Retinal pigment epithelial cell (primary cell): ENCODE measurements at regions not wholly inside any gene's neighbourhood (a gene's known extent, or its start where the extent isn't known, plus 50 kb on each side); places are given as distances from the start of the nearest gene placed in this dataset.

Source experiments
- DNase-seq: peaks from one replicate; pipeline ENCODE4 v3.0.0-alpha.2; 2010; ENCODE audit warnings: low read depth
- H3K4me3 ChIP-seq: 2 replicates; pipeline ENCODE4 v1.5.1; 2011; ENCODE audit warnings: mild to moderate bottlenecking, low read length, control low read depth, moderate library complexity
- TF ChIP-seq, protein P1 (sequence below): conservative IDR thresholded peaks from 2 replicates; pipeline ENCODE4 v1.5.1; 2011; ENCODE audit warnings: low read depth, low read length, control low read depth, inconsistent platforms

DNA sequence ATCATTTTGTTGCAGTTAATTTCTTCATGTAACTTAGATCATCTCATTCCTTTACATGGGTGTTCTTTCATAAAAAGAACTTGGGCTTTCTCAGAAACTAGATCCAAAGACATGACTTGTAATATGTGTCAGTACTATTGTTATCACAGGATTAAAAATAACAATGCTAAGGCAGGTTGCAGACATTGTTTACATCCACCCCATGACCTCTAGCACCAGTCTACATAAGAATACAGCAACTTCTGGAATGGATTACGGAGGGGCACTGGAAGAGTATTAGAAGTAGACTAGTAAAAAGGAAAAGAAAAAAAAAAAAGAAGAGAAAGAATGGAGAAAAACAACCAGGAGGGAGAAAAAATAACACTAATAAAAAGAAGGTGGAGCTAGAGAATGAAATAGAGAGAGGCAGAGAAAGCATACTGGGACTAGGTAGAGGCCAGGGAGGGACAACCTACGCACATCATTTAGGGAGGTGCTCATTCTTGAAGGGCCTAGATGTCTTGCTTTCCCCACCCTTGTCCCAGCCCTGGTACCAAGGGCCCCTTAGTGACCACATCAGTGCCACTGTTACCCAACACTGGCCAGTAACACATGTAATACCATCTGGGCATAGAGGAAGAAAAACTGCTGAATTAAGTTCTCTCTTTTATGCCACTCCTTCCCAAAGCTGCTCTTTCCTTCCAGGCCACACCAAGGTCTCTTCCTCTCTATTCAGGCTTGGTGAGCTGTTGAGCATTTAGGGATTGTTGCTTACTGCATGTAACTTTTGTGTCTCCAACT is 70.6 kb upstream of the KLF7 start:
- TF ChIP-seq, protein P1, sequence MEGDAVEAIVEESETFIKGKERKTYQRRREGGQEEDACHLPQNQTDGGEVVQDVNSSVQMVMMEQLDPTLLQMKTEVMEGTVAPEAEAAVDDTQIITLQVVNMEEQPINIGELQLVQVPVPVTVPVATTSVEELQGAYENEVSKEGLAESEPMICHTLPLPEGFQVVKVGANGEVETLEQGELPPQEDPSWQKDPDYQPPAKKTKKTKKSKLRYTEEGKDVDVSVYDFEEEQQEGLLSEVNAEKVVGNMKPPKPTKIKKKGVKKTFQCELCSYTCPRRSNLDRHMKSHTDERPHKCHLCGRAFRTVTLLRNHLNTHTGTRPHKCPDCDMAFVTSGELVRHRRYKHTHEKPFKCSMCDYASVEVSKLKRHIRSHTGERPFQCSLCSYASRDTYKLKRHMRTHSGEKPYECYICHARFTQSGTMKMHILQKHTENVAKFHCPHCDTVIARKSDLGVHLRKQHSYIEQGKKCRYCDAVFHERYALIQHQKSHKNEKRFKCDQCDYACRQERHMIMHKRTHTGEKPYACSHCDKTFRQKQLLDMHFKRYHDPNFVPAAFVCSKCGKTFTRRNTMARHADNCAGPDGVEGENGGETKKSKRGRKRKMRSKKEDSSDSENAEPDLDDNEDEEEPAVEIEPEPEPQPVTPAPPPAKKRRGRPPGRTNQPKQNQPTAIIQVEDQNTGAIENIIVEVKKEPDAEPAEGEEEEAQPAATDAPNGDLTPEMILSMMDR: no peak
- no peak overlapping the region for H3K4me3 ChIP-seq
- no peak for DNase-seq

DNA sequence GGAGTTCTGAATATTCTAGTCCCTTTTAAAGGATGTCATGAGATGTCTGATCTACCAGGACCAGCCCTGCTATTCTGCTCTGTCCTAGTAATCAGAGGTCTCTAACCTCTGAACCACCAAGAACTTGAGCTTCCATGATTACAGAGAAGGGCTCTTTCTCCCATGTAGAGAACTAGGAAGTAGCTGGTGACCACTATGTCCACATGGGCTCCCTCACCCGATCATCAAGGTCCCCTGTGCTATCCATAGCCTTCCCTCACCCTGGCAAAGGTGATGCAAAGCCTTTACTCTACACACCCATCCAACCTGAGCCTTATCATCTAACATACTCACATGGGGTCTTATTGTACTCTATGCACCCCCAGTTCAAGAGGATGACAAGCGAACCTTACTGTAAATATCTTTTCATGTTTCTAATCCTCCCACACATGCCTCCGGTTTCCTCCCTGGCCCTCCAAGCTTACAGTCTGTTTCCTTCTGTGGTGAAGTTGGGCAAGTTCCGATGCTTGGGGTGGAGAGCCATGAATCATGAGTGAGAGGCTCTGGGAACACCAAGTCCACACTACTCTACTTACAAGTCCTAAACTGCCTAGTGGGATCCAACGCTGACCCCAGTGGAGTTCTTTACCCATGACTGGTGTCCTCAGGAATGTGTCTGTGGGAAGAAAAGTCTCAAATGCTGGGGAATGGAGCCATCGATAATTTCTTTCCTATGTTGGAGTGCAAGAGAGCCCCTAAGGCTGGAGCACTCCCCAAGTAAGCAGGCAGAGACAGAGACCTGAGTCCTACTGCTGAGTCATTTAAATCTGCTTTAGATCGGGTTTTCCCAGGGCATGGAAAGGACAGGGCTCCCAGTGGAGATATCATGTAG is 73.3 kb upstream of the KLF7 start:
- no peak overlapping the region for H3K4me3 ChIP-seq
- TF ChIP-seq, protein P1: no peak
- peak; percentile 82 for DNase-seq

DNA sequence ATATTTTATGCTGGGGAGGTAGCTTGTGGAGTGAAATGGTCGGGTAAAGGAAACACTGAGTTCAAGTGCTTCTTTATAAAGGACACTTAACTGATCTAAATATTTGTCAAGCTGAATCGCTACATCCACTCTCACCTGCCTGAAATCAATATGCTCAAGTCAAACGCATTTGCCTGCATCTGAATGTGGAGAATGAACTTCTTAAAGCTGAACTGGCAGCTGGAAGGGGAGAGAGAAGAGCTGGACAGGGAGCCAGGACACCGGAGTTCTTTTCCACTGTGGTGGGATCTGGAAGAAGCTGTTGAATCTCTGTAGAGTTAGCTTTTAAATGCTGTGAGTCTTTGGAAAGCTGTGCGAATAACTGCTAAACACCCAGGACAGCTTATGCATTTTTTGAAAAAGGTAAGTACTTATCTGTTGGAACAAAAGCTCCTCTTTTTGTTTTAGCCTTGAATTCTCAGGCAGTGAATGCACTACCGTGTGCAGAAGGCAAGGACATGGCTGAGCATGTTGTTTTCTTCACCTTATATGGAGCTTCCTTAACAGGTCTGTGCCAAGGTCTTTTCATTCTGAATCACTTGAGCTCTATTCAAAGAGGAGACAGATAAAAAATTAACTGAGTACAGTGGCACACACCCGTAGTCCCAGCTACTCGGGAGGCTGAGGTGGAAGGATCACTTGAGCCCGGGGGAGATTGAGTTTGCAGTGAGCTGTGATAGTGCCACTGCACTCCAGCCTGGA is 74.2 kb upstream of the KLF7 start:
- DNase-seq: no peak
- TF ChIP-seq, protein P1: no peak

DNA sequence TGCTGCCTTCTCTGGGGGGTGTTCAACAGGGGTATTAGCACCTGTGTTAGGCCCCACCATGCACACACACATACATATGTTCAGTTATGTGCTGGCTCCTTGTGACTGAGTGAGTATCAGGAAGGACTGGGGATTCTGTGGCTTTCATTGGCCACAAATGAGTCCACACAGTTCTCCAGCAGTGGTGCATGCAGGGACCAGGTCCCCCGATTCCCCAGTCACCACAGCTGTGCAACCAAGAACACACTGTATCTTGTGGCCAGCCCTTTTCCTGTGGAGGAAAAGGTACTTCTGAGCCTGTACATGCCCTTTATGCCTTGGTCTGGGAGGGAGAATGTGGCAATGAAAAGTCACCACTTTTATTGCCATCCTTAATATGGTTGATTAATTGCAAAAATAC is 74.9 kb upstream of the KLF7 start:
- TF ChIP-seq, protein P1: no peak
- DNase-seq: no peak
- H3K4me3 ChIP-seq: no peak overlapping the region

More for the DNA sequence above, 74.2 kb upstream of the KLF7 start:
- no peak overlapping the region for H3K4me3 ChIP-seq

DNA sequence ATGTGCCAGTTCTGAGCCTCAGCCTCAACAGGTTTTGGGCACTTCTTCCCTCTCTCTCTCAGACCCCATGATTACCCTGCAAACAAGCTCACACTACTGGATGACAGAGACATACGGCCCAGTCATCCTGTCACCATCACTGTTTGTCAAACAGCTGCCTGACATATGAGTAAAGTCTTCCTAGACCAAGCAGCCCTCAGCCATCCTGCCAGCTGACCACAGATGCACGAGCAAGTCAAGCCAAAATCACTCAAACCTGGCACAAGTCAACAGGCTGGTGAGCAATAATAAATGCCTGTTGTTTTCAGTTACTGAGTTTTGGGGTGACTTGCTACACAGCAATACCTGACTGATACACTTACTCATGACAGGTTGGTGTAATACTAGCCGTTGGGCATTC is 75.5 kb upstream of the KLF7 start:
- TF ChIP-seq, protein P1: no peak
- H3K4me3 ChIP-seq: no peak overlapping the region
- DNase-seq: no peak

DNA sequence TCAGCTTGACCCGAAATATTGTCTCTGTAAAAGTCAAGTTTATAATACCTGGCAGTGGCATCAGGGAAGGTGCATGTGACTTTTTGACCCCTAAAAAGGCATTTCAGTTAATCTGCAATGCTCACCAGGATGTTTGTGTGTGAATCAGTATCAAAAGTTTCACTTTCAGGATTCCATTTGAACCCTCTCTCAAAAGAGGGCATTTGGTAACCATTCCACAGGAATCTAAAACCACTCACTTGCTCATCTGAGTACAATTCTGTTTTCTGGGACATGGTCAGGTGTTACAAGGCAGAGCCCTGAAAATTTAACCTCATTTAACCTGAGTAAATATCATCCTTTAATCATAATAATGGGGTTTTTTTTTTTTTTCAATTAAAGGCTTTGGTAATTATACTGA is 77.9 kb upstream of the KLF7 start:
- no peak overlapping the region for H3K4me3 ChIP-seq
- no peak for DNase-seq
- TF ChIP-seq, protein P1: no peak
